Fibroblast of lung (primary cell): ENCODE measurements at regions not wholly inside any gene's neighbourhood (a gene's known extent, or its start where the extent isn't known, plus 50 kb on each side); places are given as distances from the start of the nearest gene placed in this dataset.

Experiments used
- DNase-seq, 2 donors: peaks; one replicate each; pipeline versions ENCODE4 v3.0.0 to v3.0.0-alpha.2; 2010; ENCODE audit warnings: low read depth in 2 of 2
- H2AFZ ChIP-seq: 2 replicates; pipeline ENCODE4 v1.5.1; 2012; ENCODE audit warnings: low read length, control low read depth, inconsistent platforms
- H3K27ac ChIP-seq: 2 replicates; pipeline ENCODE4 v1.5.1; 2011; ENCODE audit warnings: low read length, control low read depth; ENCODE audit not compliant: insufficient read depth
- H3K27me3 ChIP-seq: 2 replicates; pipeline ENCODE4 v1.5.1; 2011; ENCODE audit warnings: mild to moderate bottlenecking, low read length; ENCODE audit not compliant: control insufficient read depth, insufficient read depth
- H3K36me3 ChIP-seq: 2 replicates; pipeline ENCODE4 v1.5.1; 2011; ENCODE audit warnings: low read length; ENCODE audit not compliant: control insufficient read depth, insufficient read depth
- H3K4me1 ChIP-seq: 2 replicates; pipeline ENCODE4 v1.5.1; 2011; ENCODE audit warnings: low read length; ENCODE audit not compliant: control insufficient read depth, insufficient read depth; ENCODE audit errors: extremely low read depth
- H3K4me2 ChIP-seq: 2 replicates; pipeline ENCODE4 v1.5.1; 2011; ENCODE audit warnings: low read length, control low read depth; ENCODE audit not compliant: insufficient read depth; ENCODE audit errors: extremely low read depth
- H3K4me3 ChIP-seq, 4 experiments: fragments of 200-600 bp in 1 of 4; sonication (generic) in 1 of 4; replicated peaks in 1 of 4; 2 replicates each; pipeline ENCODE4 v1.5.1; 2011 to 2016; ENCODE audit warnings: low read length in 4 of 4, low read depth in 3 of 4, mild to moderate bottlenecking in 3 of 4, control low read depth in 2 of 4, inconsistent platforms in 1 of 4, mixed read lengths in 1 of 4; ENCODE audit not compliant: insufficient read depth in 1 of 4; ENCODE audit errors: control extremely low read depth in 1 of 4
- H3K79me2 ChIP-seq: 2 replicates; pipeline ENCODE4 v1.5.1; 2012; ENCODE audit warnings: mild to moderate bottlenecking, low read length, inconsistent platforms; ENCODE audit not compliant: control insufficient read depth, insufficient read depth
- H3K9ac ChIP-seq: 2 replicates; pipeline ENCODE4 v1.5.1; 2011; ENCODE audit warnings: mild to moderate bottlenecking, low read length, control low read depth; ENCODE audit not compliant: insufficient read depth
- H3K9me3 ChIP-seq: 2 replicates; pipeline ENCODE4 v1.5.1; 2012; ENCODE audit warnings: low read depth, low read length; ENCODE audit not compliant: control insufficient read depth, insufficient read depth
- H4K20me1 ChIP-seq: 2 replicates; pipeline ENCODE4 v1.5.1; 2011; ENCODE audit warnings: low read length; ENCODE audit not compliant: control insufficient read depth, insufficient read depth; ENCODE audit errors: extremely low read depth
- CTCF ChIP-seq, 2 donors: IDR thresholded peaks in 1 of 2; conservative IDR thresholded peaks in 1 of 2; 1 replicate in 1 of 2; 2 replicates in 1 of 2; pipeline ENCODE4 v1.5.1; 2011 to 2012; ENCODE audit warnings: low read length in 2 of 2, control low read depth in 1 of 2, inconsistent platforms in 1 of 2, low read depth in 1 of 2, mild to moderate bottlenecking in 1 of 2
- EZH2 ChIP-seq: IDR thresholded peaks from 2 replicates; pipeline ENCODE4 v1.5.1; 2012; ENCODE audit warnings: low read length, control low read depth, mild to moderate bottlenecking; ENCODE audit errors: missing control alignments

DNA sequence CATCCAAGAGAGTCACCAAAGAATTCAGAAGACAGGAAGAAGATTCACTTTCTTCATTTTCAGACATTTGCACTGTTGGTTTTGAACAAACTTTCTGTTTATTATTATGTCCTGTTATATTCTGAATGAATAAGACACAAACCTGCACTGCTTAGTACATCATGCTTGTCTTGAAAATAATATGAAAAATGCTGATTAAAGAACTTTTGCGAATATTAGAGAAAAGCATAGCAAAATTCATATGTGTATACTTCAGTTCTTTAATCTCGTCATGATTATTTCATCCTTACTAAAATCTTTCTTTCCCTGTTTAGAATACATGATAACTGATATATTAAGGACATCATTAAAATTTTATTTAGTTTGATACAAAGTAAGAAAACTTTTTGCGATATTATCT lies 504.1 kb downstream of the POM121L12 start:
- Histone ChIP-seq H3K79me2 (no peaks in the 10 kb centered on the region), H4K20me1 (no peaks in the 10 kb centered on the region), H3K9ac (no peak overlapping the region), H2AFZ (no peak overlapping the region), H3K9me3 (no peaks in the 10 kb centered on the region), H3K27ac (no peak overlapping the region), H3K27me3 (no peaks in the 10 kb centered on the region), H3K36me3 (no peaks in the 10 kb centered on the region), H3K4me1 (no peaks in the 10 kb centered on the region), H3K4me3 (no peak overlapping the region), H3K4me2 (no peak overlapping the region)
- TF ChIP-seq EZH2: no peak
- no peak for TF ChIP-seq CTCF (conservative IDR thresholded peaks at IDR 0.05 in 1 of 2, IDR thresholded peaks at IDR 0.05 in 1 of 2; ENCODE audit: low read depth in 1 of 2, low read length in 2 of 2)
- DNase-seq: no peak

- no peak for DNase-seq
- H3K9ac ChIP-seq: no peak overlapping the region
- no peak overlapping the region for H3K27ac ChIP-seq
- no peaks in the 10 kb centered on the region for H3K79me2 ChIP-seq
- H3K9me3 ChIP-seq: no peaks in the 10 kb centered on the region
- H4K20me1 ChIP-seq: no peaks in the 10 kb centered on the region
- TF ChIP-seq EZH2 (no peak), CTCF (conservative IDR thresholded peaks at IDR 0.05 in 1 of 2, IDR thresholded peaks at IDR 0.05 in 1 of 2; ENCODE audit: low read depth in 1 of 2, low read length in 2 of 2) (no peak)
- H2AFZ ChIP-seq: no peak overlapping the region
- H3K36me3 ChIP-seq: no peaks in the 10 kb centered on the region
- no peak overlapping the region for H3K4me3 ChIP-seq
- H3K4me1 ChIP-seq: no peaks in the 10 kb centered on the region
- H3K4me2 ChIP-seq: no peak overlapping the region
- H3K27me3 ChIP-seq: no peaks in the 10 kb centered on the region
Observed at GRCh38 chr7:53541475-53541874, 506.0 kb downstream of the POM121L12 start.

DNA sequence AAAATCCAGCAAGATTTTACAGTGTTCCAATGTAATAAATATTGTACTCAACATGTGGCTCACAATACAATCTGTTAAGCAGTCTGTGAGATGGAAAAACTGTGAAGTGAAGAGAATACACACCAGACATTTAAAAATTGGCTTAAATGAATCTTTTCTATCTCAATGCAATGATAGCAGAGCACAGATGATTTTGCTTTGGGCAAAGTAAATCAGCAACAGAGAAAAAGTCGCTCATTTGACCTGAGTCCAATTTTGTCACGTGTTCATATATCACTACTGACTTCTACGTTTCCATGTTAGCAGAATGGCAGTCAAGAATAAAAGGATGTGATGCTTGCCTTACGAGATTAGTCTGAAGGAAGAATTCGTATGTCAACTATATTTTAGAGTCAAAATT lies 506.7 kb downstream of the POM121L12 start:
- no peak for DNase-seq

More for the DNA sequence above, 506.7 kb downstream of the POM121L12 start:
- H3K27me3 ChIP-seq: no peaks in the 10 kb centered on the region
- H2AFZ ChIP-seq: no peak overlapping the region
- TF ChIP-seq EZH2 (no peak), CTCF (conservative IDR thresholded peaks at IDR 0.05 in 1 of 2, IDR thresholded peaks at IDR 0.05 in 1 of 2; ENCODE audit: low read depth in 1 of 2, low read length in 2 of 2) (no peak)
- H3K27ac ChIP-seq: no peak overlapping the region
- no peaks in the 10 kb centered on the region for H3K36me3 ChIP-seq
- H3K9ac ChIP-seq: no peak overlapping the region
- H3K4me2 ChIP-seq: no peak overlapping the region
- no peaks in the 10 kb centered on the region for H3K4me1 ChIP-seq
- H3K79me2 ChIP-seq: no peaks in the 10 kb centered on the region
- no peaks in the 10 kb centered on the region for H3K9me3 ChIP-seq
- no peak overlapping the region for H3K4me3 ChIP-seq
- H4K20me1 ChIP-seq: no peaks in the 10 kb centered on the region
